Activated naive CD8-positive, alpha-beta T cell treated with anti-CD3 and anti-CD28 coated beads, Interleukin-2, amount 50 U/mL, for 24 hours (primary cell): ENCODE measurements at regions not wholly inside any gene's neighbourhood (a gene's known extent, or its start where the extent isn't known, plus 50 kb on each side); places are given as distances from the start of the nearest gene placed in this dataset.

Source experiments
- ATAC-seq: fragments of 150-1000 bp; cut with Tn5 transposase; one replicate; pipeline ENCODE4 v1.10.0; 2021
- DNase-seq: peaks from one replicate; pipeline ENCODE4 v3.0.0; 2021
- H3K27ac Mint-ChIP-seq: one replicate; pipeline ENCODE4 v1.8.0; 2021; ENCODE audit warnings: mild to moderate bottlenecking, mixed read lengths
- H3K27me3 Mint-ChIP-seq: one replicate; pipeline ENCODE4 v1.8.0; 2021; ENCODE audit warnings: mixed read lengths
- H3K36me3 Mint-ChIP-seq: one replicate; pipeline ENCODE4 v1.8.0; 2021; ENCODE audit warnings: low read depth, mixed read lengths
- H3K4me1 Mint-ChIP-seq: one replicate; pipeline ENCODE4 v1.8.0; 2021; ENCODE audit warnings: mixed read lengths
- H3K4me3 Mint-ChIP-seq: one replicate; pipeline ENCODE4 v1.8.0; 2021; ENCODE audit warnings: mild to moderate bottlenecking, moderate library complexity, mixed read lengths
- H3K9me3 Mint-ChIP-seq: one replicate; pipeline ENCODE4 v1.8.0; 2021; ENCODE audit warnings: mixed read lengths

DNA sequence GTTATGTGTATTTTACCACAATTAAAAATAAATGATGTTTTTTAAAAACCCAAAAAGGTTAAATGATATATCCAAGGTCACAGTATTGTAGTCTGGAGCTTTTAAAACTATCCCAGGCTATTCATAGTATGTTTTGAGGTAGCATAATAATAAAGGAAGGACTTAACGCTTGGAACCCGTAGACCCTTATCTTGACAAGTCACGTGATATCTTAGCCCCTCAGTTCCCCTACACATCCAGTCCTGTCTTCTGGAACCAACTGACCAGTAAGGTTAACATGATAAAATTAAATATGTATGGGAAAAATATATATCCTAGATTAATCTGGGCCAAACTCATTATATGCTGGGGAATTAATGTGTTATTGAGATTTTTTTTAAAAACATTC, 142.2 kb downstream of the RXFP2 start:
- no peak overlapping the region for H3K4me3 Mint-ChIP-seq
- no peak for ATAC-seq
- no peak for DNase-seq
- no peaks in the 10 kb centered on the region for H3K9me3 Mint-ChIP-seq
- no peak overlapping the region for H3K27ac Mint-ChIP-seq
- H3K4me1 Mint-ChIP-seq, result peaks cover 3% of the 10 kb centered on the region
- H3K36me3 Mint-ChIP-seq, result no peaks in the 10 kb centered on the region
- no peaks in the 10 kb centered on the region for H3K27me3 Mint-ChIP-seq

DNA sequence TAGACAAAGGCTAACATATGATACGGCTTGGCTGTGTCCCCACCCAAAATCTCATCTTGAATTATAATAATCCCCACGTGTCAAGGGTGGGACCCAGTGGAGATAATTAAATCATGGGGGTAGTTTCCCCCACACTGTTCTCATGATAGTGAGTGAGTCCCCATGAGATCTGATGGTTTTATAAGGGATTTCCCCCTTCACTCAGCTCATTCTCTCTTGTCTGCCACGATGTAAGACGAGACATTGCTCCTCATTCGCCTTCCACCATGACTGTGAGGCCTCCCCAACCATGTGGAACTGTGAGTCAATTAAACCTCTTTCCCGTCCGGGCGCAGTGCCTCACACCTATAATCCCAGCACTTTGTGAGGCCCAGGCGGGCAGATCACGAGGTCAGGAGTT, 143.5 kb downstream of the RXFP2 start:
- H3K27ac Mint-ChIP-seq, result no peak overlapping the region
- H3K4me1 Mint-ChIP-seq, result peaks cover 3% of the 10 kb centered on the region
- DNase-seq (peak; percentile 8), ATAC-seq (peak; percentile 63)
- H3K9me3 Mint-ChIP-seq, result no peaks in the 10 kb centered on the region
- H3K36me3 Mint-ChIP-seq, result no peaks in the 10 kb centered on the region
- H3K4me3 Mint-ChIP-seq, result no peak overlapping the region
- H3K27me3 Mint-ChIP-seq, result no peaks in the 10 kb centered on the region

DNA sequence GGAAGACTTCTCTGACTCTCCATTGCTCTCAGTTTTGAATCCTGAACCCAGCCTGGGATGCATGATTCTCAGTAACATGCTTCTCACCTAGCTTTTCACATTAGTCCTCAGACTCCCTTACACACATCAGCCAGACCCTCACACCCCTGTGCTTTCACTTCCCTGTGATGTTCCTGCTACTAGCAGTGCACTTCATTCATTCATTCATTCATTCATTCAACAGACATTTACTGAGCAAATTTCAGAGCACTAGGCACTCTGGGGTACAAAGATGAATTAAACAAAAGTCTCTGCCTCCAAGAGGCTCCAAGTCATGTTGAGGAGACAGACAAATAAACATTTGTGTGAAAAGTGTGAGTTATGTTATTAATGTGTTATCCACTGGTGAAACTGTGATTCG, 145.2 kb downstream of the RXFP2 start:
- ATAC-seq (no peak), DNase-seq (no peak)
- no peak overlapping the region for H3K27ac Mint-ChIP-seq
- peaks cover 3% of the 10 kb centered on the region for H3K4me1 Mint-ChIP-seq
- H3K4me3 Mint-ChIP-seq, result no peak overlapping the region
- H3K36me3 Mint-ChIP-seq, result no peaks in the 10 kb centered on the region
- no peaks in the 10 kb centered on the region for H3K27me3 Mint-ChIP-seq
- H3K9me3 Mint-ChIP-seq, result no peaks in the 10 kb centered on the region

DNA sequence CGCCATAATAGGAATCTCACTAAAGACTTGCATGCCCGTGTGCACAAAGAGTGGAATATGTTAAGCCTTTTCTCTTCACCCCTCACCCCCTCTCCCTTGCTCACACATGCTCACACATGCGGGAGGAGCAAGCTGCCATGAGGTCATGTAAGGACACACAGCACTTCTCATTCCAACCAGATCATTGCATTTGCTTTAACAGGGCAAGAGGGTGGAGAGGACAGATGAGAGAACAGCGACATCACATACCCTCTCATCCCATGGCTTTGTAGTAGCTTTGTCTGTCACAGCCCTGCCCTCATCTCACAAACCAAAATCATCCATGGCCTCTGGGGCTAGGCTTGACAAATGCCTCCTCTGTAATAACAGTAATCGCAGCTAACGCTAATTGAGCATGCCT, 145.6 kb upstream of the FRY start:
- Mint-ChIP-seq H3K4me1 (peaks cover 2% of the 10 kb centered on the region), H3K4me3 (no peak overlapping the region), H3K9me3 (no peaks in the 10 kb centered on the region), H3K27ac (no peak overlapping the region), H3K36me3 (no peaks in the 10 kb centered on the region), H3K27me3 (no peaks in the 10 kb centered on the region)
- ATAC-seq (no peak), DNase-seq (no peak)

DNA sequence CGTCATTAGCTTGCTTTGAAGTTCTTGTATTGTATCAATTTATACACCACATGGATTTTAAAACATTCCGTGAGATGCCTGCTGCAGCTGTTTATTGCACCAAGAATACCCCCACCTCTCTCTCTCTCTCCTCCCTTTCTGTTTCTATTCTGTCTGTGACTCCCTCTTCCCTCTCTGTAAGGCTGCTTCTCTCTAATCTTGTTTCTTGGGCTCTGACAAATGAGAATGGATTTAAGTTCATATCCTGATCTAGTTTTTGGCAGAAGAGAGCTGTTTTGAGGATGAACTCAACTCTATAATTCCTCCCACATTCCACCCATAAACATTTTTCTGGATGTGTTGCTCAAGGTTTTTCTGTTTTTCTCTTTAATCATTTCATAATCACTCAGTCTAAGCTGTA, 144.3 kb upstream of the FRY start:
- H3K4me1 Mint-ChIP-seq, result no peaks in the 10 kb centered on the region
- no peak overlapping the region for H3K4me3 Mint-ChIP-seq
- H3K27ac Mint-ChIP-seq, result no peak overlapping the region
- no peaks in the 10 kb centered on the region for H3K9me3 Mint-ChIP-seq
- no peak for DNase-seq
- no peaks in the 10 kb centered on the region for H3K27me3 Mint-ChIP-seq
- H3K36me3 Mint-ChIP-seq, result no peaks in the 10 kb centered on the region
- ATAC-seq, result no peak

DNA sequence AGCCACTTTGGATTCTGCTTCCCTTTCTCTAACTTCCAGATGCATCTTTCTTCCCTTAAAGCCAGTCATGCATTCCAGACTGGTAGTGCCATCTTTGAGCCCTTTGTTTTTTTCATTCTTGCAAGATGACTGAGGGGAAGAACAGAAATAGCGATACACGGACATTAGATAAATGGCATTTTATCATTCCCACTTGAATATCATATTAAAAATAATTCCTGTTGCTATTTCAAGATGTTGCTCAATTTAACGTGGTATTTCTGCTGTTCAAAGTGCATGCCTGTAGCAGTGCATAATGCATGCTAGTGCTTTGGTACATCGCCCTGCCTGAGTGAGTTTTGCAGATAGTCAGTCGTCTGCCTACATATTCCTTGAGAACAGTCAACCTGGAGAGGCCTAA, 140.6 kb upstream of the FRY start:
- ATAC-seq (no peak), DNase-seq (no peak)
- H3K36me3 Mint-ChIP-seq, result no peaks in the 10 kb centered on the region
- peaks cover 3% of the 10 kb centered on the region for H3K27me3 Mint-ChIP-seq
- no peak overlapping the region for H3K27ac Mint-ChIP-seq
- H3K4me3 Mint-ChIP-seq, result no peak overlapping the region
- H3K9me3 Mint-ChIP-seq, result no peaks in the 10 kb centered on the region
- H3K4me1 Mint-ChIP-seq, result no peaks in the 10 kb centered on the region

DNA sequence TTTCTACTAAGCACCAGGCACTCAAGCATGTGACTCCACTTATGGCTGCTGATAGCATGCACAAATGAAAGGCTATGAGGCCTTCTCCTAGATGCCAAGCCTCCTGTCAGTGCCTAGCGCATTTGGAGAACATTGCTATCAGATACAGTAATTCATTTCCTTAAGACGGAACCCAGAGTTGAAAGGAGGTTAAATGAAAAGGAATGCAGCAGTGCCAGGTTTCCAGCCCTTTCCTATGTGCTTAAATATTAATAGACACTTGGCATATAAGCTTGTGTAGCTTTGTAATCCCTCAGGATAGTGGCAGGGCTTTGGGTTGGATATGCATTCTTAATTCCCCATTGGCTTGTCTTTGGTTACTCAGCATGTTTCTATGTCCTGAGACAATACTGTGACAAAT, 140.1 kb upstream of the FRY start:
- Mint-ChIP-seq H3K4me1 (peaks cover under 1% of the 10 kb centered on the region), H3K27ac (no peak overlapping the region), H3K9me3 (no peaks in the 10 kb centered on the region), H3K4me3 (no peak overlapping the region), H3K36me3 (no peaks in the 10 kb centered on the region), H3K27me3 (peaks cover 3% of the 10 kb centered on the region)
- no peak for DNase-seq
- ATAC-seq, result no peak

DNA sequence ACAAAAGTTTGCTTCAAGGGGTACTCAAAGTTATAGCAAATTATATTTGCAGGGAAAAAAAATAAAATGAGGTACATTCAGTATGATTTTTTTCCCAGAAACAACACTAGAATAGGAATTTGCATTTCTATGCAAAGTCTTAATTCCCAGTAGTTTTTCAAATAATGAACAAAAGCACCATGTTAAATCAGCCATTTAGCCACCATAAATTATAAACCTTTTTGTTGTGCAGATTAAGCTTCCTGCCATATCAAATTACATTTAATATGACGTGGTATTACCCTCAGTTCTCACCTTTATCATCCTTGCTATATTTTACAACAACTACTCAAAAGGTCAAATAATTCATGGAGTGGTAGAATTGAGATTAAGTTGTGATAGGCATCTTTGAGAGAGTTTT, 136.6 kb upstream of the FRY start:
- no peak overlapping the region for H3K4me3 Mint-ChIP-seq
- ATAC-seq (no peak), DNase-seq (no peak)
- H3K27me3 Mint-ChIP-seq, result peaks cover 3% of the 10 kb centered on the region
- H3K4me1 Mint-ChIP-seq, result peaks cover 2% of the 10 kb centered on the region
- no peak overlapping the region for H3K27ac Mint-ChIP-seq
- no peaks in the 10 kb centered on the region for H3K36me3 Mint-ChIP-seq
- H3K9me3 Mint-ChIP-seq, result no peaks in the 10 kb centered on the region

DNA sequence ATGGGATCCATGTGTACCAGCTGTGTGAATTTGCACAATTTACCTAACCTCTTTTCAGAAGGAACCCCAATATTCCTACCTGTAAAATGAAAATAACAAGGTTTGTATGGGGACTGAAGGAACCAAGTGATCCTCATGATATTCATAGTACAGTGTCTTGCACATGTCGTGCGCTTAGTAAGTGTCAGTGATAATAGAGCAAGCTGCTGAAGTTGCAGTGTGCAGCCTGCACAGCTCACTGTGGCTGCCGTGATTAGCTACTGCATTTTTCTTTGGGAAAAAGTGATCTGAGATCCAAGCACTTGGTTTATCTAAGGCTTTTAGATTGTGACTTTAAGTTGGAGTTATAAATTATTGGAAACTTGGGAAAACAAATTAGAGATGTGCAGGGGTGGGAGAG, 135.9 kb upstream of the FRY start:
- Mint-ChIP-seq H3K4me1 (peaks cover 2% of the 10 kb centered on the region), H3K27ac (no peak overlapping the region), H3K9me3 (no peaks in the 10 kb centered on the region), H3K27me3 (peaks cover 3% of the 10 kb centered on the region), H3K36me3 (no peaks in the 10 kb centered on the region), H3K4me3 (no peak overlapping the region)
- DNase-seq, result no peak
- ATAC-seq, result no peak

DNA sequence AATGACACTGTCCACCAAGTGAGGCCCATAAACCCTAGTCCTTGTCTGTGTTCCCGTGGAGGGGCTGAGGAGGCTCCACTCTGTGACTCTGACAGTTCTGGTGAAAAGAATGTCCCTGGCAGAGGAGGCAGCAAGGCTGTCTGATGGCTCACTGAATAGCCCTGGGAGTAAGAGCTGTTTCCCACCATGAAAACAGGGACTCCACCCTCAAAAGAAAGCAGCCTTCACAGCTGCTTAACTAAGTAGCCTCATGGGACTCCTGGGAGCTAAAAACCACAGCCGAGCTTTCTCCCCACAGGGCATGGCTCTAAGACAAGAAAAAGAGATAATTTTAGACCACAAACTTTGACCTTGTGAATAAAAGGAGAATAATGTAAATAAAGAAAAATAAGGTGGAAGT, 135.1 kb upstream of the FRY start:
- Mint-ChIP-seq H3K4me3 (no peak overlapping the region), H3K4me1 (peaks cover 2% of the 10 kb centered on the region), H3K9me3 (no peaks in the 10 kb centered on the region), H3K36me3 (no peaks in the 10 kb centered on the region), H3K27me3 (peaks cover 3% of the 10 kb centered on the region), H3K27ac (no peak overlapping the region)
- ATAC-seq (no peak), DNase-seq (no peak)

DNA sequence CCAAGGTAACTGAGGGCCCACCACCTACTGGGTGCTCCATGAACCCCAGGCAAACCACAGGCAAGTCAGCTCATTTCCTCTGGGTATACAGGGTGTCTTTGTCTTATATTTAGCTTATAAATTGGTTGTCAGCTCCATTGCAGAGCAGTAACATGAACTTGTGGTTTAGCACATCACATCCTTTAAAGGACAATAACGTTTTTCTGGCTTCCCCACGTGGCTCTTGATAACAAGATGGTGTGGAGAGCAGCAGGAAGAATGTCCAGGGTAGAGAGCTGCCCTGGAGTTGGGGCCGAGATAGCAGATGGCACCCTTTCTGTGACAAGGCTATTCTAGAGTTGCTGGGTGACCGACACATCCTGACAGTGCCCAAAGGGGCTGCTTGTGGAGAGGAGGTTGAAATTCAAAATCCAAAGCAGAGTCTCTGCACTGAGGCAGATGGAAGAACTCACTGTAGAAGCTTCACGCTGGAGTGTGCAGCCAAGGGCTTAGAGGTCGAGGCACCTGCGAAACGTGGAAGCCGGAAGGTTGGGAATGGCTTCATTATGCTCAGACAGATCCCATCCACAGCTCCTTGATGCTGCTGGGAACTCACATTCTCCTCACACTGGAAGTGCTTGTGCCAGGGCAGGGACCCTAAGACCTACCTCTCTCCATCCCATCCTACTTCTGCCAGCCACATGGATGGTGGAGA, 133.0 kb upstream of the FRY start:
- peaks cover 2% of the 10 kb centered on the region for H3K27me3 Mint-ChIP-seq
- DNase-seq, result no peak
- no peaks in the 10 kb centered on the region for H3K9me3 Mint-ChIP-seq
- ATAC-seq, result no peak
- H3K36me3 Mint-ChIP-seq, result no peaks in the 10 kb centered on the region
- H3K4me1 Mint-ChIP-seq, result peaks cover 5% of the 10 kb centered on the region
- no peak overlapping the region for H3K4me3 Mint-ChIP-seq
- H3K27ac Mint-ChIP-seq, result no peak overlapping the region

DNA sequence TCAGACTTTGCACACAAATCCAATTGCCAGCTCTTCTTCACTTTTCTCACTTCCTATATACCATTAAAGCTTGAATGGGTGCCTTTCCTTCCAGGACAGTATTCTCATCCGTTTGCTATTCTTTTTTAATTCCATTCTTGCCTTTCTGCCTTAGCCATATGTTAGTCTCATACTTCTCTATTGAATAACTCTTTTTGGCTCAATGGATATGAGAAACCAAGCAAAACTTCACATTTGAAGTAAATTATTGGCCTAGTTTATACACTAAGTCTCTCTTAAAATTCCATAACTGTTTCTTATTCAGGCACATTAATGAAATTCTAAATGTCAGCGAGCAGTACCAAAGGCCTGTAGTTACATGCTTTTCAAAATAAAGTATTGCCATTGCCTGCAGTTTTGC, 129.6 kb upstream of the FRY start:
- H3K36me3 Mint-ChIP-seq, result no peaks in the 10 kb centered on the region
- peaks cover 3% of the 10 kb centered on the region for H3K4me1 Mint-ChIP-seq
- H3K27me3 Mint-ChIP-seq, result no peaks in the 10 kb centered on the region
- no peaks in the 10 kb centered on the region for H3K9me3 Mint-ChIP-seq
- no peak overlapping the region for H3K27ac Mint-ChIP-seq
- no peak overlapping the region for H3K4me3 Mint-ChIP-seq
- ATAC-seq, result no peak
- no peak for DNase-seq

DNA sequence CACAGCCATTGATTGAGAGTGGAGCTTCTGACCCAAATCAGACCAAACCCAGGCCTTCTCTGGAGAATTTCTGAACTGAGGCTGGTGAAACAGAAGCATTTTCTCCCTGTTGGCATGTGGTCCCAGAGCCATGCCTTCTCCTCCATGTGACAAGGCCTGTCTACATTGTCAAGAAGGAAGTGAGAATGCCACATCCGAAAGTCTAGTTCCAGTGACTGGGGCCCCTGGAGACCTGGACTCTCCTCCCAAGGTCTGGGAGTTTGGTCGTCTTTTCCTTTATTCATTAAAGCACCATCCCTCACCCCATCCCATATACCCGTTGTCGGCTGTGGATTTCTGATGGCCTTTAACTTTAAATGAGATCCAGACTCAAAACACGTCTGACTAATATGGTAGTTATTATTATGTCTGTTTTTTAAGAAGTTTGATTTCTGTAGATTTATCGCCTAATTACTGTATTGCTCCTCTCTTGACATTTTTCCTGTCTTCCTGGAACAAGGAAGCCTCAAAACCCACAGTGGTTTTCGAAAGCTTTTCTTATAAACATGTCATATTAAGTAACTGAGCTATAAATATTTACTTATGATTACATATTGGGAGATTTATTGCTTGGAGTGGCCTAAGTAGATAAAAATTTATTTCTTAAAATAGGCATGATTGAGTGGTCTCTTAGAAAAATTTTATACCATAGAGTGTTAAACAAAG, 128.3 kb upstream of the FRY start:
- Mint-ChIP-seq H3K36me3 (no peaks in the 10 kb centered on the region), H3K27ac (no peak overlapping the region), H3K4me1 (peaks cover 3% of the 10 kb centered on the region), H3K9me3 (no peaks in the 10 kb centered on the region), H3K27me3 (peaks cover 6% of the 10 kb centered on the region), H3K4me3 (no peak overlapping the region)
- no peak for ATAC-seq
- no peak for DNase-seq

DNA sequence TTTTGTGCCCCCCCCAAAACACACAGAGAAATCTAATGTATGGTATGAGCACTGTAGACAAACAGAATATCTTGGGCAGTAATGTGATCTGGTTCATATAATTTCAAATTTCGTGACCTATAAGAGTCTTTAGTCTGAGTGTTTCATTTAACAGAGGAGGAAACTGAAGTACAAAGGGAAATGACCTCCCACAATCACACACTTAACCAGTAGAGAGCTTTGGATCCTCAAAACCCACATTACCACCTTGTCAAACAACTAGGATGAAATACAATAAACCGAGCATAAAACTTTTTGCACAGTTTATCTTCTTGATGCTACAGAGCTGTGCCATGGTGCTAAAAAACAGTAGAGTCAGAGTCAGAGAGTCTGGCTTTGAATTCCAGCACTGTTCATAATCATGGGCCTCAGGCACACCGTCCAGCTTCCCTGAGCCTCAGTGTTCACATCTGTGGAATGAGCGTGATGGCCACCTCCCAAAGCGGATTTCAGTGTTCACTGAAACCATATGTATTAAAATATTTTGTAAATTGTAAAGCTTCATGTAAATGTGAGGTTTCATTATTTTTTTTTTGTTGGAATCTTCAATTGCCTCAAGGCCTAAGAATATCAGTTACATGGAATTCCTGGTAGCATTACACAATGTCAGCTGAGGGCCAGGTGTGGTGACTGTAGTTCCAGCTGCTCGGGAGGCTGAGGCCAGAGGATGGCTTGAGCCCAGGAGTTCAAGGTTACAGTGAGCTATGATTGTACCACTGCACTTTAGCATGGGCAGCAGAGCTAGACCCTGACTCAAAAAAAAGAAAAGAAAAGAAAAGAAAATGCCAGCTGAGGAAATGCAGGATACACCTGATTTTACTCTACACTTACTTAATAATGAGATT, 126.4 kb upstream of the FRY start:
- DNase-seq (no peak), ATAC-seq (no peak)
- H3K36me3 Mint-ChIP-seq, result no peaks in the 10 kb centered on the region
- no peaks in the 10 kb centered on the region for H3K9me3 Mint-ChIP-seq
- peaks cover 6% of the 10 kb centered on the region for H3K27me3 Mint-ChIP-seq
- peaks cover 3% of the 10 kb centered on the region for H3K4me1 Mint-ChIP-seq
- no peak overlapping the region for H3K4me3 Mint-ChIP-seq
- H3K27ac Mint-ChIP-seq, result no peak overlapping the region

DNA sequence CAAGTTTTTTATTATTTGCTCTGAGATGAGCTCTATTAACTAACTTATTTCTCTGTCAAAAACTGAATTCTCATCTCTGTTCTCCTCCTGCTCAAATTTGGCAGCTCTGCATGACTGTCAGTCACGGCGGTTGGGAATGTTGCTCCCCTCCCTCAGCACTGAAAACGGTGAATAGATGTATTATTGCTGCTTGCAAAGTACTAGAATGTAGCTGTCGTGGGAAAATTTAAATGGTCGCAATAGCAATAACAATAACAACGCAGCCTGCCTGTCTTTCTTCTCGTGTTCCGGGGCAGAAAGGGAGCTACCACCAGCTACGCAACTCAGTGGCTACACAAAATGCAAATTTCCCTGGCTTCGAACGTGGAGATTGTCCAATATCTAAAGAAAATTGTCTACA, 125.6 kb upstream of the FRY start:
- H3K36me3 Mint-ChIP-seq, result no peaks in the 10 kb centered on the region
- no peak for ATAC-seq
- H3K4me3 Mint-ChIP-seq, result no peak overlapping the region

More for the DNA sequence above, 125.6 kb upstream of the FRY start:
- Mint-ChIP-seq H3K27ac (no peak overlapping the region), H3K4me1 (peaks cover 3% of the 10 kb centered on the region), H3K9me3 (no peaks in the 10 kb centered on the region), H3K27me3 (peaks cover 7% of the 10 kb centered on the region)
- no peak for DNase-seq
